ENCODE measurements at regions not wholly inside any gene's neighbourhood (a gene's known extent, or its start where the extent isn't known, plus 50 kb on each side); places are given as distances from the start of the nearest gene placed in this dataset.

DNA sequence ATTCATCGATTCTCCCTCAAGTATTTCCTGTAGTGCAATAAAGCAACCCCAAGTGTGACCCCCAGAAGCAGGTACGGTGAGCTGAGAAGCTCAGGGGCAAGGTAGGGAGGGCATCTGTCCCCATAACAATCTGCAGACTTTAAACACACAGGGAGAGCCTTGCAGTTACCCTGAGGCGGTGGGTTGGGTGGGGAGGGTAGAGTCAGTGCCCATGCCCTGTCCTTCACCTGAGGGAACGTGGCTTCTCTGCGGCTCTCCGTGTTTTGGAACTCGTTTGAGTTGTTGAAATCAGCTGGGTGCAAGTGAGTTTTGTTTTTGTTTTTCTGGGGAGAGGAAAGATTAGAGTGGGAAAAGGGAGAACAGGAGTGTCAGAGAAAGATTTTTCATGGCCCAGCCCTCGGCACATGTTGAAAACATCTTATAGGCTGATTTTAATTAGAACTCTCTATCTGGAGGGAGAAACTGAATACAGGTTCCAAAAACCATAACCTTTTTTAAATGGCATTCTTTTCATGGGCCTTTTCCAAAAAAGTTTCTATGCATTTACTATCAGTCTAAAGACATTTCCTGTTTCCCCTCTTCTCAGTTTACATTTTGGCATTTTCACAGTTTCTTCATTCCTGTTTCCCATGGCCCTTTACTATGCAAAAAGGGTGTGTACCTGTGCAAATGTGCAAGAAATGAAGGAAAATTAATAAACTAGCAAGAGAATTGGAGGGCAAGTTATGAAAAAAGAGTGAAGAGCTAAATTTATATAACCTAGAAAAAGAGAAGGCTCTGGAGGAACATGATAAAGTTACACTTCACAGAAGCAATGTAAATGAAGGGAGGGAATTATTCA is 266.5 kb upstream of the VLDLR start:
- DNase-seq (ENCODE audit: low spot score in 2 of 2) (no peak), ATAC-seq (no peak)
- Mint-ChIP-seq H3K36me3 (no peaks in the 10 kb centered on the region), H3K27ac (no peak overlapping the region), H3K9me3 (no peaks in the 10 kb centered on the region)

GRCh38 chr9:2355697-2355983 is 265.9 kb upstream of the VLDLR start:
- no peak for ATAC-seq
- Mint-ChIP-seq H3K27ac (no peak overlapping the region), H3K36me3 (no peaks in the 10 kb centered on the region), H3K9me3 (no peaks in the 10 kb centered on the region)
- DNase-seq (ENCODE audit: low spot score in 2 of 2), result no peak

DNA sequence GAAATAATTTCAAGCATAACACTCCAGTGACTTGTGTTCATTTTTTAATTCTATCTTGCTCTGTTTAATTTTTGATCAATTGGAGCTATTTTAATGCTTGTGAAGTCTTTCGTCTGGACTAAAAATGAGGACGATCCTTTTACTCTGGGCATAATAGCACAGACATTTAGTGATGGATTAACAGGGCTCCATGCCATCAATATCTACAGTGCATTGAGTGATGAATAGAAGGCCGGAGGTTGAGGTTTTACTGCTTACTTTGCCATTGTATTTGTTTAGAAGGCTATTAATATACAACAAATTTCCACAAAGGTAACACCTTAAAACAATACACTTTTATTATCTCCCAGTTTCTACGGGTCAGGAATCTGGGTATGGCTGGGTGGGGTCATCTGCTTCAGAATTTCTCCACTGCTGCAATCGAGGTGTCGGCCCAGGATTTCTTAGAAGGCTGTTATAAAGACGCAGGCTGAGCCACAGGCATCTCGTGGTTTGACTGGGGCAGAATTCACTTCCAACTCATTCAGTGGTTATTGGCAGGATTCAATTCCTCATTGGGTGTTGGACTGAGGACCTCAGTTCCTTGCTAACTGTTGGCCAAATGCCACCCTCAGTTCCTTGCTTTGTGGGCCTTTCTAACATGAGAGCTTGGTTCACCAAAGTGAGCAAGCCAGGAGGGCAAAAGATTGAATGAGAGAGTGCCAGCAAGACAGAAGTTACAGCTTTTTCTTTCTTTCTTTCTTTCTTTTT is 265.4 kb upstream of the VLDLR start:
- no peak for ATAC-seq
- no peaks in the 10 kb centered on the region for H3K9me3 Mint-ChIP-seq
- no peak overlapping the region for H3K27ac Mint-ChIP-seq
- H3K36me3 Mint-ChIP-seq, result no peaks in the 10 kb centered on the region
- DNase-seq (ENCODE audit: low spot score in 2 of 2), result no peak

DNA sequence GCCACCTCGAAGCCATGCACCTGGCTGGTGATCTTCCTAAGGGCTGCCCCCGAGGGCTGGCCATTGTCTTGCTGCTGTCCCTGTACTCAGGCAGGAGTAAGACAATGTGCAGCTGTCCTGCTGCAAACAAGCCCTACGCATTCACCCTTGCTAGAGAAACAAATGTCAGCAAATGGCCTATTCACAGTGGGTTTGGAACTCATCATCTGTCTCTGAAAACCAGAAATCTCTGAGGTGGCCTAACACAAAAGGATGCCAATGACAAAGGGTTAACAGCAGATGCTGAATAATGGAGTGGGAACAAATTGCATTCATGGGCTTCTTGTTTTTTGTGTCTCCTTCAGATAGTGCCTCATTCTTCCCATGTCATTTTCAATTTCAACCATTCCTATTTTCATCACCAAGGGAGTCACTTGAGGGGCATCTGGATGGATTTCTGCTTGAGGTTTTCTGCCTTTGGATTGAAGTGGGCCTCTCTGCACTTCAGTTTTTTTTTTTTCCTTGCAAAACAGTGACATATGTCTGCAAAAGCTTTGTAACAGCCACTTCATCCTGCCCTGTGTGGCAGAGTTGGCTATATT is 261.6 kb upstream of the VLDLR start:
- ATAC-seq (no peak), DNase-seq (ENCODE audit: low spot score in 2 of 2) (no peak)
- no peaks in the 10 kb centered on the region for H3K9me3 Mint-ChIP-seq
- H3K36me3 Mint-ChIP-seq, result no peaks in the 10 kb centered on the region
- H3K27ac Mint-ChIP-seq, result no peak overlapping the region

DNA sequence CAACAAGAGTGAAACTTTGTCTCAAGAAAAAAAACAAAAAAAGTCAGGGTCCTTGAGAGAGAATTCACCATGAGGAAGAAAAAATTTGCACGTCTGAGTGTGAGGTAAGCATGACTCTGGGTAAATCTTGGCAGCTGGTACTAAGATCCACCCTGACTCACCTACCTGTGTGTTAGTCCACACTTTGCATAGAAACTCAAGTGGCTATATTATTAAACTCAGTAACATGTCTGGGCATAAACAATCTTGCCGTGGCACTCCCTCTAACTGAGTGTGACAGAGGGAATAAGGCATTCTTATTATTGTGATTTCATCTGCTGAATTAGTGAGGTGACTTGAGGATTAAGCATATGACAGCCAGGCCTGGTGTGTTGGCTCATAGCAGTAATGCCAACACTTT is 259.4 kb upstream of the VLDLR start:
- H3K36me3 Mint-ChIP-seq, result no peaks in the 10 kb centered on the region
- ATAC-seq (no peak), DNase-seq (ENCODE audit: low spot score in 2 of 2) (no peak)
- H3K27ac Mint-ChIP-seq, result no peak overlapping the region
- no peaks in the 10 kb centered on the region for H3K9me3 Mint-ChIP-seq

GRCh38 chr9:2363138-2363745 is 258.3 kb upstream of the VLDLR start:
- ATAC-seq, result no peak
- no peaks in the 10 kb centered on the region for H3K9me3 Mint-ChIP-seq
- no peak overlapping the region for H3K27ac Mint-ChIP-seq
- no peaks in the 10 kb centered on the region for H3K36me3 Mint-ChIP-seq
- no peak for DNase-seq (ENCODE audit: low spot score in 2 of 2)

GRCh38 chr9:2363781-2364180 is 257.8 kb upstream of the VLDLR start:
- H3K9me3 Mint-ChIP-seq, result no peaks in the 10 kb centered on the region
- DNase-seq (ENCODE audit: low spot score in 2 of 2) (no peak), ATAC-seq (no peak)
- H3K36me3 Mint-ChIP-seq, result no peaks in the 10 kb centered on the region
- no peak overlapping the region for H3K27ac Mint-ChIP-seq

- no peak for ATAC-seq
- Mint-ChIP-seq H3K27ac (no peak overlapping the region), H3K36me3 (no peaks in the 10 kb centered on the region), H3K9me3 (no peaks in the 10 kb centered on the region)
- DNase-seq (ENCODE audit: low spot score in 2 of 2), result no peak
Observed at GRCh38 chr9:2367970-2368369, 253.6 kb upstream of the VLDLR start.

DNA sequence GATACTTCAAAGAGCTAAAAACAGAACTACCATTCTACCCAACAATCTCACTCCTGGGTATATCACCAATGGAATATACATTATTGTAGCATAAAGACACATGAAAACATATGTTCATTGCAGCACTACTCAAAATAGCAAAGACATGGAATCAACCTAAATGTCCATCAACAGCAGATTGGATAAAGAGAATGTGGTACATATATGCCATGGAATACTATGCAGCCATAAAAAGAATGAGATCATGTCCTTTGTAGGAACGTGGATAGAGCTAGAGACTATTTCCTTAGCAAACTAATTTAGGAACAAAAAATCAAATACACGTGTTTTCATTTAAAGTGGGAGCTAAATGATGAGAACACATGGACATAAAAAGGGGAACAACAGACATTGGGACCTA is 247.9 kb upstream of the VLDLR start:
- H3K36me3 Mint-ChIP-seq, result peaks cover 0 to 4% of the 10 kb centered on the region in 2 donors
- no peak for DNase-seq (ENCODE audit: low spot score in 2 of 2)
- H3K27ac Mint-ChIP-seq, result no peak overlapping the region
- no peak for ATAC-seq
- peaks cover 5 to 9% of the 10 kb centered on the region in 2 donors for H3K9me3 Mint-ChIP-seq

- H3K9me3 Mint-ChIP-seq, result peaks cover 5 to 9% of the 10 kb centered on the region in 2 donors
- peaks cover 0 to 4% of the 10 kb centered on the region in 2 donors for H3K36me3 Mint-ChIP-seq
- no peak overlapping the region for H3K27ac Mint-ChIP-seq
- ATAC-seq (no peak), DNase-seq (ENCODE audit: low spot score in 2 of 2) (no peak)
Observed at GRCh38 chr9:2375114-2375513, 246.5 kb upstream of the VLDLR start.

DNA sequence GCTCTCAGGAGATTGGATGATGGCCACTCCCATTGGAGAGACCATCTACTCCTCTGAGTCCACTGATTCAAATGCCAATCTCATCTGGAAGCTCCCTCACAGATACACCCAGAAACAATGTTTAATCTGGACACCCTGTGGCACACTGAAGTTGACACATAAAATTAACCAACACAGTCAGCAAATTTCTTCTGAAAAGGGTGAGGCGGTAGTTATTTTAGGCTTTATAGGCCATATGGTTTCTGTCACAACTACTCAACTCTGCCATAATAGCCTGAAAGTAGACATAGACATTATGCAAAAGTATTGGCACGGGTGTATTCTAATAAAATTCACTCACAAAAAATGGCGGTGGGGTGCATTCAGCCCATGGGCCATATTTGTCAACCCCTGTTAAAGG is 244.5 kb upstream of the VLDLR start:
- DNase-seq (ENCODE audit: low spot score in 2 of 2) (no peak), ATAC-seq (no peak)
- peaks cover 5 to 9% of the 10 kb centered on the region in 2 donors for H3K9me3 Mint-ChIP-seq
- H3K36me3 Mint-ChIP-seq, result peaks cover 0 to 4% of the 10 kb centered on the region in 2 donors
- no peak overlapping the region for H3K27ac Mint-ChIP-seq

DNA sequence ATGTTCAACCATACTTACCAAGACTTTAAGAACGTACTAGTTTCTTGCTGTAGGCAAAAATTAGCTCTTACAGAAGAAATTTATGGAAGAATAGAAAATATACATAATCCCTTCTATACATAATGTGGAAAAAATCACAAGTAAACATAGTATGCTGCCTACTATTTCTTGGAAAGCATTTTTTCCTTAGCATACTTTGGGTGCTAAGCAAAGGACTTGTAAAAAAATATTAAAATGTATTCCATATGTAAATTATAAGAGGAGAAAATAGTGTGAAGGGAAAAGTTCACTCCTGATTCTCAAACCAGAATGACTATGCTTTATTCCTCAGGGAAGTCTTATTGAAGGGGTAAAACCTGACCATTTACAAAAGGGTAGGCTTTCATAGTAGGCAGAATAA is 243.8 kb upstream of the VLDLR start:
- Mint-ChIP-seq H3K27ac (no peak overlapping the region), H3K9me3 (peaks cover 5 to 9% of the 10 kb centered on the region in 2 donors), H3K36me3 (peaks cover 0 to 4% of the 10 kb centered on the region in 2 donors)
- ATAC-seq (no peak), DNase-seq (ENCODE audit: low spot score in 2 of 2) (no peak)

- H3K9me3 Mint-ChIP-seq, result peaks cover 7 to 12% of the 10 kb centered on the region in 2 donors
- ATAC-seq, result no peak
- peaks cover 0 to 8% of the 10 kb centered on the region in 2 donors for H3K36me3 Mint-ChIP-seq
- no peak for DNase-seq (ENCODE audit: low spot score in 2 of 2)
- no peak overlapping the region for H3K27ac Mint-ChIP-seq
Observed at GRCh38 chr9:2378266-2378665, 243.3 kb upstream of the VLDLR start.

GRCh38 chr9:2378816-2379215 is 242.8 kb upstream of the VLDLR start:
- DNase-seq (ENCODE audit: low spot score in 2 of 2) (no peak), ATAC-seq (no peak)
- no peak overlapping the region for H3K27ac Mint-ChIP-seq
- H3K36me3 Mint-ChIP-seq, result peaks cover 0 to 6% of the 10 kb centered on the region in 2 donors
- H3K9me3 Mint-ChIP-seq, result peaks cover 4 to 9% of the 10 kb centered on the region in 2 donors

DNA sequence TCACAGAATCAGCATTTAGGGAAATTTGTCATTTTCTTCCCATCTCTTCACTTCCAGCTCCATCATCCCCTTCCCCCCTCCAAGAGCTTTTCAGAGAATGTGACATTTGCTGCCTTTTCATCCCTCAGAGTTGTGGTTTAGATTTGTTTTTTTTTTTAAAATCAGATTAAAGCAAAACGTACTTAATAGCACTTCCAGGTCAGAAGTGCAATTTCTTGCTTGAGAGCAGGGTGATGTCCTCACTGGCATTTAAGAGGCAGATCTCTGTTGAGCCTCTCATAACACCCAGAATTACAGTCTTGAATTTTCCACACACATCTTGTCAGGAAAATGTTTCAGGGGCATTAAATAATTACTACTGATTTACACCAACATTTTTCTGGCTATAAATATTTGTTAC is 236.8 kb upstream of the VLDLR start:
- H3K9me3 Mint-ChIP-seq, result peaks cover 9 to 10% of the 10 kb centered on the region in 2 donors
- no peak for DNase-seq (ENCODE audit: low spot score in 2 of 2)
- no peak overlapping the region for H3K27ac Mint-ChIP-seq
- peaks cover 0 to 11% of the 10 kb centered on the region in 2 donors for H3K36me3 Mint-ChIP-seq
- no peak for ATAC-seq

DNA sequence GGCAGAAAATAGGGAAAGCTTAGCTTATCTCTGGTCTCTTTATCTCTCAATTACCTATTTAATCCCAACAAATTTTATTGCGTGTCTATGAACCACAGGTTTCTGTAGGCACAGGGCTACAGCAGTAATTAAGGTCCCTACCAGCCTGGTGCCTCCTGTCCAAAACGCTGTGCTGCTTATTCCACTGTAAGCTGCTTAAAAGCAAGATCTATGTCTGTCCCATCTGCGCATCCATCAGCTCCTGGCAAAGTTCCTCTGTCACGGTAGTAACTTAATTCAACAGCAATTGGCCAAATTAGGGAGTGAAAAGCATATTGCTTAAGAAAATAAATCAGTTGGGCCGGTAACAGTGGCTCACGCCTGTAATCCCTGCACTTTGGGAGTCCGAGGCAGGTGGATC is 235.8 kb upstream of the VLDLR start:
- ATAC-seq, result no peak
- Mint-ChIP-seq H3K27ac (no peak overlapping the region), H3K36me3 (peaks cover 0 to 11% of the 10 kb centered on the region in 2 donors), H3K9me3 (peaks cover 9 to 10% of the 10 kb centered on the region in 2 donors)
- DNase-seq (ENCODE audit: low spot score in 2 of 2), result no peak

DNA sequence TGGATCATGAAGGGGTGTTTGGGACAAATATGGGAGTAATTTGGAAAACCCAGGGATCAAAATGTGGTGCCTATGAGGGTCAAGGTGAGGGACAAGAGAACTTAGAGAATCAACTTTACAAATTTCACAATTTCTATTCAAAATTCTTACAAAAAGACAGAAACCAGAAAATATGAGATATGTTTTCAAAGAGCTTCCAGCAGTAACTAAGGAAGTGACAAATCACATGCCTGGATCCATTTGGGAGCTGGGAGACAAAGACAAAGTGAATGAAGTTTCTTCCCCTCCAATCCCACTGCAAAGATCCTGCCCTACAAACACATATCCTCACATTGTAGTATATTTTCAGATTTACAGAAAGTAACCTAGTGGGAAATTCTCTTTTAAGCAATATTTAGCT is 235.0 kb upstream of the VLDLR start:
- no peak for ATAC-seq
- Mint-ChIP-seq H3K9me3 (peaks cover 9 to 10% of the 10 kb centered on the region in 2 donors), H3K27ac (no peak overlapping the region), H3K36me3 (peaks cover 0 to 11% of the 10 kb centered on the region in 2 donors)
- DNase-seq (ENCODE audit: low spot score in 2 of 2), result no peak

Measured in activated naive CD4-positive, alpha-beta T cell treated with anti-CD3 and anti-CD28 coated beads, Interleukin-2, amount 50 U/mL, for 72 hours (primary cell).